Astrocyte of the cerebellum (primary cell): ENCODE measurements at regions not wholly inside any gene's neighbourhood (a gene's known extent, or its start where the extent isn't known, plus 50 kb on each side); places are given as distances from the start of the nearest gene placed in this dataset.
"Not testable (repeated sequence)": the region's sequence is repeated elsewhere in the genome, so short reads cannot be mapped to it uniquely, and the experiment has no call there.

Experiments used
- DNase-seq: peaks from one replicate; pipeline ENCODE4 v3.0.0-alpha.2; 2011; ENCODE audit warnings: low read depth
- H3K4me3 ChIP-seq: 2 replicates; pipeline ENCODE4 v1.5.1; 2011; ENCODE audit warnings: mild to moderate bottlenecking, low read depth, low read length, moderate library complexity
- in situ Hi-C: cut with HindIII; loops from 2 replicates; pipeline ENCODE4 v1.10.0; 2017; ENCODE audit warnings: low sequenced_read_pairs
- TF ChIP-seq, protein P1 (sequence below): IDR thresholded peaks from 2 replicates; pipeline ENCODE4 v1.5.1; 2012; ENCODE audit warnings: low read length, low read depth, moderate library complexity, mild to moderate bottlenecking; ENCODE audit errors: missing control alignments

DNA sequence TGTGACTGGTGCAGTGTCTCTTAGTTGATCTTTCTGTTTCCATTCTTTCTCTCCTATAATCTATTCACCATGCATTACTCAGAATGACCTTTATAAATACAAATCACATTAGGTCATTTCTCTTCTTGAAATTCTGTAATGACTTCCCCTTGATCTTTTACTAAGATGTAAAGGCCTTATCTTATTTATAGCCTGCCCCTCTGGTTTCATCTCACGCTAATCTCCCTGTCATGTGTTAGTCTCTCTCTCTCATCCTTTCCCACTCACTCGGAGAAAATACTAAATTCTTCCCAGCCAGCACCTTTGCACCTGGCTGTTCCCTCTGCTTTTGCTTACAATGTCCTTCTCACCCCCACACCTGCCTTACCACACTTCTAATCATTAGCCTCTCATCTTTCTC, 530.8 kb downstream of the ADCYAP1 start:
- in situ Hi-C loops, result no loop called here
- TF ChIP-seq, protein P1, sequence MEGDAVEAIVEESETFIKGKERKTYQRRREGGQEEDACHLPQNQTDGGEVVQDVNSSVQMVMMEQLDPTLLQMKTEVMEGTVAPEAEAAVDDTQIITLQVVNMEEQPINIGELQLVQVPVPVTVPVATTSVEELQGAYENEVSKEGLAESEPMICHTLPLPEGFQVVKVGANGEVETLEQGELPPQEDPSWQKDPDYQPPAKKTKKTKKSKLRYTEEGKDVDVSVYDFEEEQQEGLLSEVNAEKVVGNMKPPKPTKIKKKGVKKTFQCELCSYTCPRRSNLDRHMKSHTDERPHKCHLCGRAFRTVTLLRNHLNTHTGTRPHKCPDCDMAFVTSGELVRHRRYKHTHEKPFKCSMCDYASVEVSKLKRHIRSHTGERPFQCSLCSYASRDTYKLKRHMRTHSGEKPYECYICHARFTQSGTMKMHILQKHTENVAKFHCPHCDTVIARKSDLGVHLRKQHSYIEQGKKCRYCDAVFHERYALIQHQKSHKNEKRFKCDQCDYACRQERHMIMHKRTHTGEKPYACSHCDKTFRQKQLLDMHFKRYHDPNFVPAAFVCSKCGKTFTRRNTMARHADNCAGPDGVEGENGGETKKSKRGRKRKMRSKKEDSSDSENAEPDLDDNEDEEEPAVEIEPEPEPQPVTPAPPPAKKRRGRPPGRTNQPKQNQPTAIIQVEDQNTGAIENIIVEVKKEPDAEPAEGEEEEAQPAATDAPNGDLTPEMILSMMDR, result no peak
- no peak for DNase-seq
- no peak overlapping the region for H3K4me3 ChIP-seq

GRCh38 chr18:1436199-1436598, 531.5 kb downstream of the ADCYAP1 start:
- H3K4me3 ChIP-seq, result no peak overlapping the region
- TF ChIP-seq, protein P1, result no peak
- in situ Hi-C loops, result no loop called here
- no peak for DNase-seq

DNA sequence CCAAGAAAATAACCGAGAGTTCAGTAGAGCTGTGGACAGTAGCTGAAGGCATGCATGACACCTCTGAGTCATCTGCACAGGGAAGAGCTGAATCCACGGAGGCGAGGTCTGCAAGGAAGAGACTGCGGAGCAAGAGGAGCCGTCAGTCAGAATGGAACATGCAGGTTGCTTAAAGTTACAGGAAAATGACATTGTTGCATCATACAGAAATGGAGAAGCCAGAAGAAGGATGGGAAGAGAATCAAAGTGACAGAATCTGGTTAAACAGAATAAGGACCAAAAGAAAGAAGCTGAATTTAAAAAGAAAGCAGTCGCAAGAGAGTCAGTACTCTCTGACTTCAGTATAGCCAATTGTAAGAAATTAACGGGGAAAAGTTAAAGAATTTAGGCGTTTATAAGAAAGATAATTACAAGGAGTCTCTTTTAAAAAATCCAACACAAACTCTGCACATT, 533.8 kb downstream of the ADCYAP1 start:
- TF ChIP-seq, protein P1, result no peak
- in situ Hi-C loops, result no loop called here
- H3K4me3 ChIP-seq, result no peak overlapping the region

GRCh38 chr18:1438967-1439366, 534.3 kb downstream of the ADCYAP1 start:
- DNase-seq, result no peak
- in situ Hi-C loops, result no loop called here
- TF ChIP-seq, protein P1, result no peak
- no peak overlapping the region for H3K4me3 ChIP-seq

More for the DNA sequence above, 533.8 kb downstream of the ADCYAP1 start:
- no peak for DNase-seq

- DNase-seq, in situ Hi-C loops, H3K4me3 ChIP-seq: not testable (repeated sequence)
Observed at GRCh38 chr18:1444062-1444461, 539.4 kb downstream of the ADCYAP1 start.

DNA sequence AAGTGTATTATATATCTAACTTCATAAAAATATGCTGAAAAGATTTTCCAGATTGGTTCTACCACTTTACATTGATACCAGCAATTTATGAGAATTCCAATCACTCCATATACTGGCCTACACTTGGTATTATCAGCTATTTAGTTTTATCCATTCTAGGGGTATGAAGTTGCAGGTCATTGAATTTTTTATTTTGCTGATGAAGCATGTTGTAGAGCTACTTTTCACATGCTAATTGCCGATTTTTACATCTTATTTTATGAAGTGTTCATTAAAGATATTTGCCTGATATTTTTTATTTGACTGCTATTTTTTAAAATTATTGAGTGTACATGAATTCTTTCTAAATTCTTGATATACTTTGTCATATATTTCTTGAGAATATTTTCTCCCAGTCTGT, 542.1 kb downstream of the ADCYAP1 start:
- TF ChIP-seq, protein P1, result no peak
- in situ Hi-C loops, result no loop called here
- H3K4me3 ChIP-seq, result no peak overlapping the region
- no peak for DNase-seq

DNA sequence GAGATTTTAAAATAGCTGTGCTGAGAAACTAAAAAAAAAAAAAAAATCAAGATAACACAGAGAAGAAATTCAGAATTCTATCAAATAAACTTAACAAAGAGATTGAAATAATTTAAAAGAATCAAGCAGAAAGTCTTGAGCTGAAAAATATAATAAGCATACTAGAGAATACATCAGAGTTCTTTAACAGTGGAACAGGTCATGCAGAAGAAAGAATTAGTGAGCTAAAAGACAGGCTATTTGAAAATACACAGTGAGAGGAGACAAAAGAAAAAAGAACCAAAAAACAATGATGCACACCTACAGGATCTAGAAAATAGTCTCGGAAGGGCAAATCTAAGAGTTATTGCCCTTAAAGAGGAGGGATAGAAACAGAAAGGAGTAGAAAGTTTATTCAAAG, 548.1 kb downstream of the ADCYAP1 start:
- H3K4me3 ChIP-seq, result no peak overlapping the region
- in situ Hi-C loops, result no loop called here
- TF ChIP-seq, protein P1, result no peak
- no peak for DNase-seq
